ENCODE measurements at regions not wholly inside any gene's neighbourhood (a gene's known extent, or its start where the extent isn't known, plus 50 kb on each side); places are given as distances from the start of the nearest gene placed in this dataset.

DNA sequence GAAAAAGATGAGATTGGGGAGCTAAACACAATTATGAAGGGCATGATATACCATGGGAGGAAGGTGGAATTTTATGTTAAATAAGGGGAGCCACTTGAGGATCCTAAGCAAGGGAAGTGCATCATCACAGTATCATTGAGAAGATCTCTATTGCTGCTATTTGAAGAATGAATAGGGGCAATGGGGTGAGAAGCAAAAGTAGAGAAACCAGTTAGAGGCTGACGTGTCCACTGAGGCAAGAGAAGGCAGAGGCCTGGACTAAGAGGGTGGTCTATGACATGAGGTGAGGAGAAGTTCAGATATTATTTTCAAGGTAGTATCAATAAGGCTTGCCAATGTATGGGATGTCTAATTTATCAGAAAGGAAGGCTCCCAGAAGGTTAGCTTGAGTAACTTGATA lies 111.6 kb downstream of the TENT5A start:
- DNase-seq (ENCODE audit: low spot score) (no peak), ATAC-seq (ENCODE audit: low read depth) (no peak)
- H3K27me3 ChIP-seq (ENCODE audit: insufficient read depth, poor library complexity, severe bottlenecking): no peaks in the 10 kb centered on the region
- no peaks in the 10 kb centered on the region for H3K4me1 ChIP-seq (ENCODE audit: insufficient read depth, poor library complexity, severe bottlenecking)
- TF ChIP-seq, protein P1, sequence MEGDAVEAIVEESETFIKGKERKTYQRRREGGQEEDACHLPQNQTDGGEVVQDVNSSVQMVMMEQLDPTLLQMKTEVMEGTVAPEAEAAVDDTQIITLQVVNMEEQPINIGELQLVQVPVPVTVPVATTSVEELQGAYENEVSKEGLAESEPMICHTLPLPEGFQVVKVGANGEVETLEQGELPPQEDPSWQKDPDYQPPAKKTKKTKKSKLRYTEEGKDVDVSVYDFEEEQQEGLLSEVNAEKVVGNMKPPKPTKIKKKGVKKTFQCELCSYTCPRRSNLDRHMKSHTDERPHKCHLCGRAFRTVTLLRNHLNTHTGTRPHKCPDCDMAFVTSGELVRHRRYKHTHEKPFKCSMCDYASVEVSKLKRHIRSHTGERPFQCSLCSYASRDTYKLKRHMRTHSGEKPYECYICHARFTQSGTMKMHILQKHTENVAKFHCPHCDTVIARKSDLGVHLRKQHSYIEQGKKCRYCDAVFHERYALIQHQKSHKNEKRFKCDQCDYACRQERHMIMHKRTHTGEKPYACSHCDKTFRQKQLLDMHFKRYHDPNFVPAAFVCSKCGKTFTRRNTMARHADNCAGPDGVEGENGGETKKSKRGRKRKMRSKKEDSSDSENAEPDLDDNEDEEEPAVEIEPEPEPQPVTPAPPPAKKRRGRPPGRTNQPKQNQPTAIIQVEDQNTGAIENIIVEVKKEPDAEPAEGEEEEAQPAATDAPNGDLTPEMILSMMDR (IDR thresholded peaks at IDR 0.05; ENCODE audit: poor library complexity, severe bottlenecking): no peak
- no peaks in the 10 kb centered on the region for H3K9me3 ChIP-seq (ENCODE audit: severe bottlenecking)
- no peak overlapping the region for H3K4me3 ChIP-seq (ENCODE audit: severe bottlenecking)
- H3K27ac ChIP-seq (ENCODE audit: poor library complexity, severe bottlenecking): no peak overlapping the region
- no peaks in the 10 kb centered on the region for H3K36me3 ChIP-seq (ENCODE audit: low read depth)

DNA sequence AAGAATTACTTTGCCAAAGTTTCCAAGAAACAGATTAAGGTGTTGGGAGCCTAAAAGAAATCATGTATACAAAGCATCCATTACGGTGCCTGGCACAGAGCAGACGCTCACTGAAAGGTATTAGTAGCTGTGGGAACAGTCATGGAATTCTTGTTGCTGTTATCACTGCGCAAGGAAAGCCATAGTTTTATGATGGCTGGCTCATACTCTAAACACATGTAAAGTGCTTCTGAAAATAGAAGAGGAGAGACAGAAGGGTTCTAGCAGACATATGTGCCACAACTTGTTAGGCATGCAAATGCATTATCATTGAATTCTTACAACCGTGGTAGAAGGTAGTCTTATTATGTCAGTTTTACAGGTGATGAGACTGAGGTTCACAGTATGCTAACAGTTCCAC lies 112.4 kb downstream of the TENT5A start:
- DNase-seq (ENCODE audit: low spot score) (no peak), ATAC-seq (ENCODE audit: low read depth) (no peak)
- no peaks in the 10 kb centered on the region for H3K27me3 ChIP-seq (ENCODE audit: insufficient read depth, poor library complexity, severe bottlenecking)
- no peak overlapping the region for H3K27ac ChIP-seq (ENCODE audit: poor library complexity, severe bottlenecking)
- no peak overlapping the region for H3K4me3 ChIP-seq (ENCODE audit: severe bottlenecking)
- TF ChIP-seq, protein P1 (IDR thresholded peaks at IDR 0.05; ENCODE audit: poor library complexity, severe bottlenecking): no peak
- no peaks in the 10 kb centered on the region for H3K36me3 ChIP-seq (ENCODE audit: low read depth)
- no peaks in the 10 kb centered on the region for H3K4me1 ChIP-seq (ENCODE audit: insufficient read depth, poor library complexity, severe bottlenecking)
- H3K9me3 ChIP-seq (ENCODE audit: severe bottlenecking): no peaks in the 10 kb centered on the region

DNA sequence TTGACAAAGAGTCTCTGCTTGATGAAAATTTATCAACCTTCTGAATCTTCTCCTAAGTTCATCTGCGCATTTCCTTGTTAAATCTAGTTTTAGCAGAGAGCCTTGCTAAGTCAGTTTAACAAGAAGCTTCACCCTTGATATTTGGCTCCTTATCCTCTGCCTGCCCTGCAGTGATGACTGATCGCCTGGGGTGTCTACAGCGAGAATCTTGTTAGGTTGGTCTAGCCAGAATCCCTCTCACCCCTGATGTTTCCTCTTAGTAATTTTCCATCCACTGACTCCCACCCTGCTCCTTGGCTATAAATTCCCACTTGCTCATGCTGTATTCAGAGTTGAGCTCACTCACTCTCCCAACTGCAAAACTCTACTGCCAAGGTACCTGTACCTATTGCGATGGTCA lies 114.1 kb downstream of the TENT5A start:
- TF ChIP-seq, protein P1 (IDR thresholded peaks at IDR 0.05; ENCODE audit: poor library complexity, severe bottlenecking): no peak
- Histone ChIP-seq H3K36me3 (ENCODE audit: low read depth) (no peaks in the 10 kb centered on the region), H3K27me3 (ENCODE audit: insufficient read depth, poor library complexity, severe bottlenecking) (no peaks in the 10 kb centered on the region), H3K27ac (ENCODE audit: poor library complexity, severe bottlenecking) (no peak overlapping the region), H3K9me3 (ENCODE audit: severe bottlenecking) (no peaks in the 10 kb centered on the region), H3K4me3 (ENCODE audit: severe bottlenecking) (no peak overlapping the region), H3K4me1 (ENCODE audit: insufficient read depth, poor library complexity, severe bottlenecking) (no peaks in the 10 kb centered on the region)
- ATAC-seq (ENCODE audit: low read depth) (no peak), DNase-seq (ENCODE audit: low spot score) (no peak)

DNA sequence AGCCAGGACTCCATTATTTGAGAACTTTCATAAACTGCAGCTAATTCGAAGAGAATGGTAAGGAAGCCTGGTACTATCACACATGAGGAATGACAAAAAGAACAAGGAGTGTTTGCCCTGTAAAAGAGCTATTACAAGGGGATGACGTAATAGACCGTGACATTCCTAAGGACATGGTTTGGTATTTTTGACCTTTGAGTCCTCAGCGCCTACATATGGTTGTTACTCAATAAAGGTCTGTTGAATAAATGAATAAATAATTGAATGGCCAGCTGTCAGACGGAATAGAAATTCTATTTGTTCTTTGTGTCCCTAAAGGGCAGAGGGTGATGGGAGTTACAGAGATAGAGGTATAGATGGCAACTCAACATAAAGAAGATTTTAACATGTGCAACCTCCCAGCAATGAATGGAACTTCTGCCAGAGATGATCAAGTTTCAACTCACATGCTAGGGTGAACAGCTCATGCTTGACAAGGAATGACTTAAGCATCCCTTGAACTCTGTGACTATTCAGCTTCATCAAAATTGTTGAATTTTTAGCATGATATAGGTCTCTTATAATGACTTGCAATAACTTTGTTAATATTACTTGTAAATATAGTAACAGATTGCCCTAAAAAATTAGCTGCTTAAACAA lies 115.4 kb downstream of the TENT5A start:
- ATAC-seq (ENCODE audit: low read depth) (no peak), DNase-seq (ENCODE audit: low spot score) (no peak)
- no peaks in the 10 kb centered on the region for H3K36me3 ChIP-seq (ENCODE audit: low read depth)
- TF ChIP-seq, protein P1 (IDR thresholded peaks at IDR 0.05; ENCODE audit: poor library complexity, severe bottlenecking): no peak
- H3K4me1 ChIP-seq (ENCODE audit: insufficient read depth, poor library complexity, severe bottlenecking): no peaks in the 10 kb centered on the region
- no peak overlapping the region for H3K4me3 ChIP-seq (ENCODE audit: severe bottlenecking)
- no peak overlapping the region for H3K27ac ChIP-seq (ENCODE audit: poor library complexity, severe bottlenecking)
- H3K27me3 ChIP-seq (ENCODE audit: insufficient read depth, poor library complexity, severe bottlenecking): no peaks in the 10 kb centered on the region
- H3K9me3 ChIP-seq (ENCODE audit: severe bottlenecking): no peaks in the 10 kb centered on the region

DNA sequence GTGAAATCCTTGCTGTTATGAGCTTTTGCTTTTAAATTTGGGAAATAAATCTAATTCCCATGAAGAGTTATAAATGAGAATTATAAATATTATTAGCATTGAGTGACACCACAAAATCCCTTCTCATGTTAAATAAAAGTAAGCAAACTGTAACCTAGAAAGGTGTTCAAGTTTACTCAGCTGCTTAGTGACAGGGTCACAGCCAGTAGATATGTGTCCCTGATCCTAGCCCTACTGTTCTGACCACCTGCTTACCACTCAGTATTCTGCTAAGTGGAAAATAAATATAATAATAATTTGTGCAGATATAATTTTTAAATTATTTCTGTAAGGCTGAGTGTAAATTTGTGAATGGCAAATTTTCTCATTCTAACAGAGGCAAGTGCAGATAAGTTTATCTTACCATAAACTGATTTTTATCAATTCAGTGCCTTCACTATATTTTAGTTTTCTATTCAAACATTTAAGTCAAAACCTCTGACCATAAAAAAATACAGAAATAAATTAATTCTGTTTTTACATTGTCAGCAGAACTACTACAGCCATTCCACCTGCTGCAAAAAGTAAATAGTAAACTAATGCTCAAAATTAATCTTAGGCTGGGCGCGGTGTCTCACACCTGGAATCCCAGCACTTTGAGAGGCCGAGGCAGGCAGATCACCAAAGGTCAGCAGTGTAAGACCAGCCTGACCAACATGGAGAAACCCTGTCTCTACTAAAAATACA lies 118.2 kb downstream of the TENT5A start:
- TF ChIP-seq, protein P1 (IDR thresholded peaks at IDR 0.05; ENCODE audit: poor library complexity, severe bottlenecking): no peak
- H3K4me1 ChIP-seq (ENCODE audit: insufficient read depth, poor library complexity, severe bottlenecking): no peaks in the 10 kb centered on the region
- DNase-seq (ENCODE audit: low spot score) (no peak), ATAC-seq (ENCODE audit: low read depth) (no peak)
- no peak overlapping the region for H3K4me3 ChIP-seq (ENCODE audit: severe bottlenecking)
- peaks cover 3% of the 10 kb centered on the region for H3K9me3 ChIP-seq (ENCODE audit: severe bottlenecking)
- H3K27me3 ChIP-seq (ENCODE audit: insufficient read depth, poor library complexity, severe bottlenecking): no peaks in the 10 kb centered on the region
- no peak overlapping the region for H3K27ac ChIP-seq (ENCODE audit: poor library complexity, severe bottlenecking)
- H3K36me3 ChIP-seq (ENCODE audit: low read depth): no peaks in the 10 kb centered on the region
